Tibial nerve (tissue), 4 donors: ENCODE measurements at regions not wholly inside any gene's neighbourhood (a gene's known extent, or its start where the extent isn't known, plus 50 kb on each side); places are given as distances from the start of the nearest gene placed in this dataset.

ENCODE experiments used
- EP300 ChIP-seq, 2 donors: sonication (generic); formaldehyde crosslinking; IDR thresholded peaks; one replicate each; pipeline ENCODE4 v1.6.1; 2017; ENCODE audit warnings: antibody characterized with exemption in 2 of 2, mild to moderate bottlenecking in 1 of 2
- POLR2A ChIP-seq, 2 donors: fragments of 450-650 bp; IDR thresholded peaks; one replicate each; pipeline ENCODE4 v1.6.1; 2017; ENCODE audit warnings: antibody characterized with exemption in 2 of 2, mild to moderate bottlenecking in 2 of 2, moderate library complexity in 2 of 2
- TF ChIP-seq, protein P1 (sequence below), 5 experiments: fragments of 200-600 bp in 3 of 5; fragments of 450-650 bp in 2 of 5; sonication (generic) in 3 of 5; IDR thresholded peaks; one replicate each; pipeline ENCODE4 v1.5.1; 2016 to 2019; ENCODE audit warnings: antibody characterized with exemption in 5 of 5, mild to moderate bottlenecking in 3 of 5, moderate library complexity in 2 of 5

DNA sequence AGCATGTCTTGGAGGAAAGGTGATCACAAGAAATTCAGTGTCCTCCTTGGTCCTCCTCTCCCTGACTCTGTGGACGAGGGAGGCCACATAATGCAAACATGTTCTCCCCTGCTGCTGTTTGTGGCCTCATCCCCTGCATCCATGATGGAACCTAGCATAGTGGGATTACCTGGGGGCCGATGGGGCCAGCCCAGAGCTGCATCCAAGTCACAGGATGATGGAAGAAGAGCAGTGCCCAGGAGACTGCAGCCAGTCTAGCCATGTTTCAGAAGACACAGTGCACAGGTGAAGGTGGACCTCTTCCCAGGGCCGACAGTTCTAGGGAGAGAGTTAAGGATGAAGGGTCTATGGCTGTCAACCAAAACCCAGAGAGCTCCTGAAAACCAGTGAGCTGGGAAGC is 213.6 kb upstream of the B3GAT1 start:
- TF ChIP-seq, protein P1, sequence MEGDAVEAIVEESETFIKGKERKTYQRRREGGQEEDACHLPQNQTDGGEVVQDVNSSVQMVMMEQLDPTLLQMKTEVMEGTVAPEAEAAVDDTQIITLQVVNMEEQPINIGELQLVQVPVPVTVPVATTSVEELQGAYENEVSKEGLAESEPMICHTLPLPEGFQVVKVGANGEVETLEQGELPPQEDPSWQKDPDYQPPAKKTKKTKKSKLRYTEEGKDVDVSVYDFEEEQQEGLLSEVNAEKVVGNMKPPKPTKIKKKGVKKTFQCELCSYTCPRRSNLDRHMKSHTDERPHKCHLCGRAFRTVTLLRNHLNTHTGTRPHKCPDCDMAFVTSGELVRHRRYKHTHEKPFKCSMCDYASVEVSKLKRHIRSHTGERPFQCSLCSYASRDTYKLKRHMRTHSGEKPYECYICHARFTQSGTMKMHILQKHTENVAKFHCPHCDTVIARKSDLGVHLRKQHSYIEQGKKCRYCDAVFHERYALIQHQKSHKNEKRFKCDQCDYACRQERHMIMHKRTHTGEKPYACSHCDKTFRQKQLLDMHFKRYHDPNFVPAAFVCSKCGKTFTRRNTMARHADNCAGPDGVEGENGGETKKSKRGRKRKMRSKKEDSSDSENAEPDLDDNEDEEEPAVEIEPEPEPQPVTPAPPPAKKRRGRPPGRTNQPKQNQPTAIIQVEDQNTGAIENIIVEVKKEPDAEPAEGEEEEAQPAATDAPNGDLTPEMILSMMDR (IDR thresholded peaks at IDR 0.05): no peak
- no peak for TF ChIP-seq POLR2A (IDR thresholded peaks at IDR 0.05)
- TF ChIP-seq EP300 (IDR thresholded peaks at IDR 0.05): no peak
